ENCODE measurements at regions not wholly inside any gene's neighbourhood (a gene's known extent, or its start where the extent isn't known, plus 50 kb on each side); places are given as distances from the start of the nearest gene placed in this dataset.

GRCh38 chrX:130498653-130499274 is 97.0 kb downstream of the RBMX2 start:
- POLR2A ChIA-PET: no interaction called here
- no peaks in the 10 kb centered on the region for H3K9me3 Mint-ChIP-seq (ENCODE audit: unreplicated experiment)
- H3K36me3 Mint-ChIP-seq (ENCODE audit: insufficient read depth, unreplicated experiment): no peaks in the 10 kb centered on the region
- no TSS peak for BruUV-seq (replicated peaks)
- intact Hi-C loops (cut with micrococcal nuclease; ENCODE audit: unreplicated experiment): no loop called here
- H3K27me3 Mint-ChIP-seq (ENCODE audit: insufficient read depth, unreplicated experiment): peaks cover 14% of the 10 kb centered on the region
- no peak for DNase-seq
- no peaks in the 10 kb centered on the region for H3K9me3 ChIP-seq
- no peaks in the 10 kb centered on the region for H3K4me1 Mint-ChIP-seq (ENCODE audit: low read depth, unreplicated experiment)
- no peak overlapping the region for H3K4me3 ChIP-seq (ENCODE audit: low read depth, low read length)
- CTCF ChIA-PET: no interaction called here
- H3K27me3 ChIP-seq (replicated peaks; ENCODE audit: control insufficient read depth, insufficient read depth, low read length): no peaks in the 10 kb centered on the region
- no peak for TF ChIP-seq CTCF (IDR thresholded peaks at IDR 0.05; ENCODE audit: insufficient read depth in 1 of 2, low read depth in 1 of 2, low read length in 1 of 2, severe bottlenecking in 1 of 2, unreplicated experiment in 1 of 2)
- no peak overlapping the region for H3K4me3 Mint-ChIP-seq (ENCODE audit: unreplicated experiment)
- no peaks in the 10 kb centered on the region for H3K36me3 ChIP-seq (ENCODE audit: control insufficient read depth, insufficient read depth, low read length)
- no peak overlapping the region for H3K27ac Mint-ChIP-seq (ENCODE audit: unreplicated experiment)
- no peaks in the 10 kb centered on the region for H3K4me1 ChIP-seq

GRCh38 chrX:130502016-130502570 is 100.3 kb downstream of the RBMX2 start:
- no peak overlapping the region for H3K4me3 ChIP-seq (ENCODE audit: low read depth, low read length)
- H3K4me1 ChIP-seq: no peaks in the 10 kb centered on the region
- BruUV-seq (replicated peaks): no TSS peak
- Mint-ChIP-seq H3K4me1 (ENCODE audit: low read depth, unreplicated experiment) (no peaks in the 10 kb centered on the region), H3K4me3 (ENCODE audit: unreplicated experiment) (no peak overlapping the region), H3K27me3 (ENCODE audit: insufficient read depth, unreplicated experiment) (peaks cover 27% of the 10 kb centered on the region), H3K27ac (ENCODE audit: unreplicated experiment) (no peak overlapping the region), H3K9me3 (ENCODE audit: unreplicated experiment) (peaks cover 17% of the 10 kb centered on the region), H3K36me3 (ENCODE audit: insufficient read depth, unreplicated experiment) (no peaks in the 10 kb centered on the region)
- POLR2A ChIA-PET: no interaction called here
- intact Hi-C loops (cut with micrococcal nuclease; ENCODE audit: unreplicated experiment): no loop called here
- no peaks in the 10 kb centered on the region for H3K27me3 ChIP-seq (replicated peaks; ENCODE audit: control insufficient read depth, insufficient read depth, low read length)
- no peak for DNase-seq
- CTCF ChIA-PET: no interaction called here
- no peaks in the 10 kb centered on the region for H3K9me3 ChIP-seq
- no peak for TF ChIP-seq CTCF (IDR thresholded peaks at IDR 0.05; ENCODE audit: insufficient read depth in 1 of 2, low read depth in 1 of 2, low read length in 1 of 2, severe bottlenecking in 1 of 2, unreplicated experiment in 1 of 2)
- H3K36me3 ChIP-seq (ENCODE audit: control insufficient read depth, insufficient read depth, low read length): no peaks in the 10 kb centered on the region

- Histone ChIP-seq H3K27me3 (replicated peaks; ENCODE audit: control insufficient read depth, insufficient read depth, low read length) (no peaks in the 10 kb centered on the region), H3K4me1 (no peaks in the 10 kb centered on the region), H3K9me3 (no peaks in the 10 kb centered on the region), H3K36me3 (ENCODE audit: control insufficient read depth, insufficient read depth, low read length) (no peaks in the 10 kb centered on the region), H3K4me3 (ENCODE audit: low read depth, low read length) (no peak overlapping the region)
- Mint-ChIP-seq H3K36me3 (ENCODE audit: insufficient read depth, unreplicated experiment) (no peaks in the 10 kb centered on the region), H3K4me3 (ENCODE audit: unreplicated experiment) (no peak overlapping the region), H3K27me3 (ENCODE audit: insufficient read depth, unreplicated experiment) (peaks cover 20% of the 10 kb centered on the region), H3K9me3 (ENCODE audit: unreplicated experiment) (peaks cover 17% of the 10 kb centered on the region), H3K4me1 (ENCODE audit: low read depth, unreplicated experiment) (no peaks in the 10 kb centered on the region), H3K27ac (ENCODE audit: unreplicated experiment) (no peak overlapping the region)
- no peak for DNase-seq
- POLR2A ChIA-PET: no interaction called here
- intact Hi-C loops (cut with micrococcal nuclease; ENCODE audit: unreplicated experiment): no loop called here
- BruUV-seq (replicated peaks): no TSS peak
- CTCF ChIA-PET: no interaction called here
- no peak for TF ChIP-seq CTCF (IDR thresholded peaks at IDR 0.05; ENCODE audit: insufficient read depth in 1 of 2, low read depth in 1 of 2, low read length in 1 of 2, severe bottlenecking in 1 of 2, unreplicated experiment in 1 of 2)
Measured at GRCh38 chrX:130504019-130504418, 102.2 kb downstream of the RBMX2 start.
